HG03139 (cell line): ENCODE measurements at regions not wholly inside any gene's neighbourhood (a gene's known extent, or its start where the extent isn't known, plus 50 kb on each side); places are given as distances from the start of the nearest gene placed in this dataset.

Experiments used
- ATAC-seq: cut with Tn5 transposase; IDR thresholded peaks from one replicate; pipeline ENCODE4 v1.9.1; 2021; ENCODE audit not compliant: unreplicated experiment

DNA sequence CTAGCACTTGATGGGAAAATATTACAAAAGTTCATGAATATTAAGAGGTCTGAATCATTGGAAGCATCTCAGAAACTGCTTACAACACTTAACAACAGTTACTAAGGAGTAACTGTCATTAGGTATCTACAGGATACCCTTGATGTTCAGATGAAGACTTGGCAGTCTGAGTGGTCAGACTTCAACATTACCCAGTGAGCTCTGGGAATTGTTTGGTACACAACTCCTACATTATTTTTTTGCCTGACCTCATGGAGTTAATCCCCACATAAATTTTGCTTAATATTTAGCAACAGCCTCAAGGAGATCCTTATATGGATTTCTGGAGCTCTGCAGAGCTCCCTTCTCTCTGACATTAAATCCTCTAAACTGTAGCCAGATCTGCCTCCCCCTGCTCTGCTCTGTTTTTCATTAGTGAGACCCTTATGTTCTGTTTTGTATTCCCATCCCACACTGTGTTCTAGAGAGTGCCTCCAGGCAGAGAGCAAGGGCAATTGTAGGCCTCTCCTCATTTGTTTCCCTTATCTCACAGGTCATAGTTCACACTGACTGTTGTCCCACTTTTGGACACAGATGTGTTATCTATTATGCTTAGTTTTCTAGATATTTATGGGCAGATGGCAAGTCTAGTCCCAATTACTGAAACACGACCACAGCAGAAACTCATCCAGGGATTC is 368.8 kb downstream of the GASK1B start:
- ATAC-seq: no peak

DNA sequence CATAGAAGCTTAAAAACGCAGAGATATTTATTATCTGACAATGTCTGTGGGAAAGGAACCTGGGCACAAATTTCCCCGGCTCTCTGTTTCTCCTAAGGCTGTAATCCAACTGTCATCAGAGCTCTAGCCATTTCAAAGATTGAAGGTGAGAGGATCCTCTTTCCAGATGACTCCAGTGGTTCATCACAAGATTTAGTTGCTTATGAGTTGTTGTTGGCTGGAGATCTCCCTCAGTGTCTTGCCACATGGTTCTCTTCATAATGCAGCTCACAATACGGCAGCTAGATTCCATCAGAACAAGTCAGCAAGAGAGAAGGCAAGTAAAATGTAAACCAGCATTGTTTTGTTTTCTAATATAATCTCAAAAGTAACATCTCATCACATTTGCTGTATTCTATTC is 369.4 kb downstream of the GASK1B start:
- ATAC-seq: no peak

DNA sequence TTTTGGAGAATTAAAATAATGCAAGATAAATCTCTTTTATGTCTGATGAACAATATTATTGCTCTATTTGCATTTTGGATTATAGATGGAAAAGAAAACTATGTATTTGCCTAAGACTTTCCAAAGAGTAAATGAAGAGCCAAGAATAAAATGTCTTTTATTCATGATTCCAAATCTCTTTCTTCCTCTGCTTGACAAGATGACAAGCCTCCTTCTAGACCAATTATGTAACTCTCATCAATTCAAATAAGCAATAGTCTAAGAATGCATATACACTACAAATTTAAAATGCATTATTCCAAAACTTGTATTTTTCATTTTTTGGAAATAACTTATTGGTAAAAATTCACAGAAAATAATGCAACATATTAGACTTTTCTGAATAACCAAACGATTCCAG is 377.3 kb downstream of the GASK1B start:
- no peak for ATAC-seq

DNA sequence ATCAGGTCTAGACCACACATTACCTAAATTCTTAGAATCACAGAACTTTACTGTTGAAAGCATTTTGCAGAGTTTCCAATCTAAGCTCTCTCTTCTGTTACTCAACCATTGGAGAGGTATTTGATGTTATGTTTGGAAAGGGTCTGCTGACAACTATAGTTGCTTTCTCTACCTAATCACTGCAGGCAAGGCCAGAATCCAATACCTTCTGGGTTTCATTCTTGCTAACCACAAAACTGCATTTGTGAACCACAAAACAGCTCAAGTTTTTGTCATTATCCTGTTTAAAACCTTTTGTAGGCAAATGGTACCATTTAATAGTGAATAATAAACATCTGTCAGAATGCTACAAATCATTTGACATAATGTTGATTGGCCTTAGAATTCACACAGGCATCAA is 380.1 kb downstream of the GASK1B start:
- no peak for ATAC-seq

DNA sequence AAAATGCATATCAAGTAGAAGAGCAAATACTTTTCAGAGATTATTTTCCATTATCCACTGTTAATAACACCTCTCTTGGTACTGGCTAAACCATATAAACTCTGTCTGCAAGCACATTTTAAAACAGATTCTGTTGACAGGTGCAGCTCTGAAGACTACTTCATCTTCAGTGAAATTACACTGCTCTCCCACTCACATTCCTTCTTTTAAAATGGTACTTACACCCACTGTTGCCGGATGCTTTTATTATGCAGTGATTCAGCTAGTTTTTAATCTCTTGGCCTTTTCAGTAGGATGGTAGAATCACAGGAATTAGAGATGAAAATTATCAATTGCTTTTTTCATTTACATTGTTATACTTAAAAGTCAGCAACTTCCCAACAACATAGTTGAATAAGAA is 381.6 kb downstream of the GASK1B start:
- no peak for ATAC-seq

DNA sequence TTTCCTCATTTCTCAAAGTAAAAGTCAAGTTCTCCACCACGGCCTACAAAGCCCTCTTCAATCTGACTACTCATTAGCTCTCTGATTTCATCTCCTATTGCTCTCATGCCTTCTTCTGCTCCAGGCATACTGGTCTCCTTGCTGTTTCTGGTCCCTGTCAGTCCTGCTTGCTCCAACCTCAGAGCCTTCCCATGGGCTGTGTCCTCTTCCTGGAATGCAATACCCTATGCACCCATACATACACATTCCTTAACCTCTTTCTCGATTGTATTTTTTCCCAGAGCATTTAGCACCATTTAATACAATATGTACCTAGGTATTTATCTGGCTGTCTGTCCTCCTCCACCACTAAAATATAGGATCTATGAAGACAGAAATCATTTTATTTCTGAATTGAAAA is 385.2 kb downstream of the GASK1B start:
- no peak for ATAC-seq

DNA sequence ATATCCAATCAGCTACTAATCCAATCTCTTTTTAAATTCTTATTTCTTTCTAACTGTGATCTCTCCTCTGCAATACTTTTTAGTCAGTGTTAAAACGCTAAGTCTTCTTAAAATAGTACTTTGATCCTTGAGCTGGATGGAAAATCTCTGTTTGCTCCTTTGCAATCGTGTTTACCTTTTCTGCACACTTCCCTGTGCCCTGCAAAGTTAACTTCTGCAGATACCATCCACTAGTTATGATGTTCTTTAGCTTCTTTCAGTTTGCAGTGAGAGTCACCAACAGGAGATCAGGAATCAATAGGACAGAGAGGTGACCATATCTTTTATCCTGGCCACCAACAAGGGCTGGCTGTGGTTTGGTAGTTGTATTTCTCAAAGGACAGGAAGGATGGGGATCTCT is 391.5 kb downstream of the GASK1B start:
- no peak for ATAC-seq

DNA sequence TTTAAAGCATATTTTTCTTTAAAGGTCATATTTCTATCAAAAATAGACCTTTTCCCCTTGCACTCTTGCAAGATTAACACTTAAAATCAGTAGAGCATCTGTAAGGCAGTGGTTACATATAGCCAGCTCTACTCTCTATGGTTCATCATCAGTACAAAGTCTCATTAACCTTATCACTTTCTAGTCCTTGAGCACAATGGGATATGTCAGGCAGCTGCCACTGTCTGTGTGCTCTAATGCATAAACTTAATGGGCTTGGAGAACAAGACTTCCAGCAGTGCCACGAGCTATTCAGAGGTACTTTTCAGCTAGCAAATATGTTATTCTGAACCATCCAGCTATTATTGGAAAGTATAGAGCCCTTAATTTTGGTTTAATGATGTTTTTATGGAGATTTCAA is 393.7 kb downstream of the GASK1B start:
- ATAC-seq: no peak

DNA sequence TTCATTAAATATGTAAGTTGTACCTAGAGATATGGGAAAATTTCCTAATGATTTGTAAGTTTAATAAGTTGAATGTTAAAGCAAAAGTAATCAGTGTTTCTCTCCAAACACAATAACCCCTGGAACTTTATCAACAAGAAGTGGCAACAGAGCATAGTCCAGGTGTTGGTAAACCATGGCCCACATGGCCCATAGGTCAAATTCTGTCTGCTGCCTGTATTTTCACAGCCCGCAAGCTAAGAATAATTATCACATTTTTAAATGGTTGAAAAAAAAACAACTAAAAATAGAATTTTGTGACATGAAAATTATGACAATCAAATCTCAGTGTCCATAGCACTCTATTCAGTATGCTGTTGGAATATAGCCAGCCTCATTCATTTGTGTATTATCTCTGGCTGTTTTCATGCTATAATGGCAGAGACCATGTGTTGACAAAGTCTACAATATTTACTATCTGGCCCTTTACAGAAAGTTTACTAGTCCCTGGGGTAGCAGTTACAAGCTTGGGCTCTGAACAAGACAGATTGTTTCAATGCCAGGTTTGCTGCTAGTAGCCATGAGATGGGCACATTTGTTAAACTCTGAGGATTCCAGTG is 395.8 kb downstream of the GASK1B start:
- ATAC-seq: no peak

DNA sequence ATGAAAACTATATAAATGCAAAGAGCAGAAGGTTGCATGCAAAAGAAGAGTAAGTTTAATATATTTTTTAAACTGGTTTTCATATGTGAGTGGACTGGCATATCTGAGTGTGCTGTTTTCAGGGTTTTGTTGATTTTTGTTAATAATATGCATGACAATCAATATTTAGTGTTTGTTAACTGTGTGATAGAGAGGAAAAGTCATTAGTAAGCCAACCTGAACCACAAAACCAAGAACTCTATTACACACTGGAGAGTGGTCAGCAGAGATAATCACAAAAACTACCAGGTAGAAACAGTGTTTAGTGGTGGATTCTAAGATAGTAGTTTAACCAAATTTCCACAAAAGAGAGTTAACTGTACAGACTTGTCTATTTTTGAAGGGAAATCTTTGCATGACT is 396.9 kb downstream of the GASK1B start:
- no peak for ATAC-seq

DNA sequence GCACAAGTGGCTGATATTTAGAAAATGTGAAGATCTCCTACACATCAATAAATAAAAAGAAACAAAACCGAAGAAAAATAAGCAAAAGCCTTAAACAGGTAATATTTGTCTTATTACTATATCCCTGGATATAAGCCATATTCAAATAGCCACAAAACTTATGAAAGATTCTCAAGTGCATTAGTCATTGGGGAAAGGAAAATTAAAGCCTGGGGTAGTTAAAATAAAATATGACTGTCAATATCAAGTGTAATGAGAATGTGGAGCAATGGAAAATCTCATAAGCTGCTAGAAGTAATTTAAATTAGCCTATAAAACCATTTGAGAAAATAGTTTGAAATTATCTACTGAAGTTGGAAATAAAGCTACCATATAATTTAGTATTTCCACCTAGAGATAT is 399.9 kb downstream of the GASK1B start:
- ATAC-seq: no peak

DNA sequence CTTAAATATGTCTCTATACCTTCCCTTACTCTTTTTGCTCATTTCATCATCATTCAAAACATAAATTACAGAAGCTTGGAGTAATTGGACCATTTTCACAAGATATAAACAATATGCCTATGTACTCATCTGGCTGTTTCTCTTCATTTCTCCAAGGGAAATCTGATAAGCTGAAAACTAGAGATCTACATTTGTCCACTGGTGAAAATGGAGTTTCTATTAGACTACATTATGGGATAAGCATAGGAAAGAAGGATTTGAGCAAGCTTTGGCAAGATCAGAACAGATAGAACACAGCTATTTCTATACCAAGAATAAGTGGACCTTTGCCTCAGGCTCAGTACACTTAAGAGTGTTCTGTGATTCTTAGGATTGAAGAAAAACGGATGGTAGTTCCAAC is 404.4 kb downstream of the GASK1B start:
- no peak for ATAC-seq

DNA sequence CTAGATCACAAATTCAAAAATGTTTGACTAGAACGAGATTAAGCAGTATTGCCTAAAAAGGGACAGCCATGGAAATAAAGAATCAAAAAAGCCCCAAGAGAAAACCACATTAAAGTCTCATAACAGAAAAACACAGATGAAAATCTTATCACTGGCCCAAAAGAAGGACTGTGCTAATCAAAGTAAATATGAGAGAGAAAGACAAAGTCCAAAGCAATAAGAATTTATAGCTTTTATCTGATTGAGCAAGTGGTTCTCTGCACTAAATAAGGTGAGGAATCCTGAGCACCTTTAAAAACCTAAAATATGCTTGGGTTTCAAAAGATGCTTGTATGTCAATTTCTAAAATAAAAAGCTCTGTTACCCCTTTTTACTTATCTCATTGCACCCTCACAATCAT is 409.3 kb downstream of the GASK1B start:
- ATAC-seq: no peak

DNA sequence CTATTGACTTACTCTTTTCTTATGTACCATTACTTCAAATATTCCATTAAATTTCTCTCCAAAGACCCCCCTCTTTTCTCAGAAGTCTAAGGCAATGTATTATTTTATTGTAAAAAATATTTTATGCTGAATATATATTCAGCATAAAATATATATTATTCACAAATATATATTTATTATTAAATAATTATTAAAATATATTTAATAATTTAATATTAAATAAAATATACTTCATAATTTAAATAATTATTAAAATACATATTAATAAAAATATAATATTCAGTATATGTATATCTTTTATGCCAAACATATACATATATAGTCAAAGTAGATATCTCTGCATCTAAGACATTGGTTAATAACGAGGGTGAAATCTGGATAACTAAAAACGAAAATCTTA is 418.4 kb downstream of the GASK1B start:
- ATAC-seq: no peak

DNA sequence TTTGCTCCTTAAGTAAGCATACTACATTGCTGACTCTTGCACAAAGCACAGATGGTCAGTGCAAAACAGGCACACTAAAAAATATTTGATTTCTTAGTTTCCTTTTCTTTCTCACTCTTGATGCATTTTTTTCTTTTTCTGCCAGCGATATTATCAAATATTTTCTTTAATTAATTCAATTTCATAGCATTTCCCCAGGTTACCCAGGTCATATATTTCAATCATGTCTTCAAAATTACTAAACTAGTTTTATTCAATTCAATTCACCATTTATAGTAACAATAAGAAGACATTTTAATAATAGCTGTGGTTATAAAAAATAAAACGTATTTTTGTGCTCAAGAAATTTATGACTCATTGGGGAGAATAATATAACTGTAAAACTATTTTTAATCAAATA is 421.2 kb downstream of the GASK1B start:
- no peak for ATAC-seq

DNA sequence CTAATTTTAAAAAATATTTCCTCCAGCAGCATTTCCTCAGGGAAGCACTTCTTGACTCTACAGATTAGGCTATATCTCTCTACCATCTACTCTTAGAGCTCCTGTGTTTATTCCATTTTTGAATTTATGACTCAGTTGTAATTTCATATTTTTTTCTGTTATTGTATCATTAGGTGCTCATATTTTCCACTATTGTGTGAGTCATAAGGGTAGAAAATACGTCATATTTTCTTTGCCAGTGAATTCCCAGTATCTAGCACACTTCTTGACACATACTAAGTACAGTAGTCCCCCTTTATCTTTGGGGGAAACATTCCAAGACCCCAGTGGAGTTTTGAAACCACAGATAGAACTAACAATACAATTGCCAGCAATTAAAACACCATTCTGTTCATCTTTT is 431.2 kb downstream of the GASK1B start:
- ATAC-seq: no peak

DNA sequence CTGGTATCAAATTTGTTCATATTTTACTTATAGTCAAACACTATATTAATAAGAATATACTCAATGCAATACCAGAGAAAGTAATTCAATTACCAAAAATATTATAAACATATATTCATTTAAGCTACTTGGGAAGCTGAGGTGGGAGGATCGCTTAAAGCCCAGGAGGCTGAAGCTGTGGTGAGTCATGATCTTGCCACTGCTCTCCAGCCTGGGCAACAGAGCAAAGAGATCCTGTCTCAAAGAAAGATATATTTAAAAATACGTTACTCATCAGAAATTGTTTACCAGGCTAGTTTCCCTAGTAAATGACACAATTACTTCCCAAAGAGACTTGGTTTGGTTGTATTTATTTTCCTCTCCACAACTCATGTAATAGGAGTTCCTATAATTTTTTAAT is 433.6 kb downstream of the GASK1B start:
- no peak for ATAC-seq

DNA sequence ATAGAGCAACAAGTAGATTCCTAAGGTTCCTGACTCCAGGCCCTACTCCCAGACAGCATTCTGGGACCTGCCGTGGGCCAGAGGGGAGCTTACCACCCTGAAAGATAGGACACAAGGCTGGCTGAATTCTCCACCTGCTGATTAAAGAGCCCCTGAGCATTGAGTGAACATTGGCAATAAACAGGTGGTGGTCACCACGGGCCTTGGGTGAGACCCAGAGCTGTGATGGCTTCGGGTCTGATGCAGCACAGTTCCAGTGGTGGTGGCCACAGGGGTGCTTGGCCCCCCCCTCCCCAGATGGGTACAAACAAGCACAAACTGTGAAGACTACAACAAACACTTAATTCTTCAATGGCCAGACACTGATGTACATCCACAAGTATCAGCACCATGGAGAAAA is 444.6 kb downstream of the GASK1B start:
- no peak for ATAC-seq

DNA sequence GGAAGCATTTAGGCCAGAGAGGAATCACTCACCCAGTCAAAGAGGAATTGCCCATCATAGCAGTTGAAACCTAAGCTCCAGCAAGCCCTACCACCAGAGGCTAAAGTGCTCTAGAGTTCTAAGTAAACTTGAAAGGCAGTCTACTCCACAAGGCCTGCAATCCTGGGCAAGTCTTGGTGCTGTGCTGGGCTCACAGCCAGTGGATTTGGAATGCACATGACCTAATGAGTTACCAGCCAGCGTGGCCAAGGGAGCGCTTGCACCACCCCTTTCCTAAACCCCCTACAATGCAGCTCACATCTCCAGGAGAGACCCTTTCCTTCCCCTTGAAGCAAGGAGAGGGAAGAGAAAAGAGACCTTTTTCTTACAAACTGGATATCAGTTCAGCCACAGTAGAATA is 445.7 kb downstream of the GASK1B start:
- ATAC-seq: no peak

DNA sequence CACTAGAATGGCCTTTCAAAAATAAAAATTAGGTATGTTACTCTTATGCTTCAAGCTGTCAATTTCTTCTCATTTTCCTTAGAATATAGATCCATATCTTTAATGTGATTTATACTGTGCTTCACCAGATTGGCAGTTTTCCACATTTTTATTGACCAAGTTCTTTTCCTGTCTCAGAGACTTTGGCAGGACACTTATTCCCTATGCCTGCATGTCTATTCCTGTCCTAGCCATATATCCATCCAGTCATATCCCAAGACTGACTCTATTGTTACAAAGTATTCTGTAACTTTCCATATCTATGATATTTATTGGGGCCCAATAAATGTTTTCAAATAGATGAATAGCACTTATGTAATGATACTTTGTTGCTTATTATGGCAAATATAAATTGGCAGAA is 450.7 kb downstream of the GASK1B start:
- ATAC-seq: no peak

DNA sequence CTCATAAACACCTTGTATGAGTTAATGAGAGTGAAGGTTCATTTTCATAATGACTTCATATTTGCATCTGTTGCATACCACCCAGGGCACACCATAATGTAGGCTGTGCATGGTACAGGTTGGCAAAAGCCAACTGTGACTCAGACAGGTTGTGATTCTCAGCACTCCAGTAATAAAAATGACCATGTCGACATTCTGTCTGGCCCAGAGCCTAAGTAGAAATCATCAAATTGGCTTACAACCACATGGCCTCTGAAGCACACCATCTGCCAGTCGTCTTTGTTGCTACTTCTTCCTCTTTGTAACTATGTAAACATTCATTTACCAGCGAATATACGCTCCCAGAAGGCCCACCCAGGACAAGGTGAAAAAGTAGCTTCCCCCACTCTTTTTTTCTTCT is 459.5 kb downstream of the GASK1B start:
- no peak for ATAC-seq

DNA sequence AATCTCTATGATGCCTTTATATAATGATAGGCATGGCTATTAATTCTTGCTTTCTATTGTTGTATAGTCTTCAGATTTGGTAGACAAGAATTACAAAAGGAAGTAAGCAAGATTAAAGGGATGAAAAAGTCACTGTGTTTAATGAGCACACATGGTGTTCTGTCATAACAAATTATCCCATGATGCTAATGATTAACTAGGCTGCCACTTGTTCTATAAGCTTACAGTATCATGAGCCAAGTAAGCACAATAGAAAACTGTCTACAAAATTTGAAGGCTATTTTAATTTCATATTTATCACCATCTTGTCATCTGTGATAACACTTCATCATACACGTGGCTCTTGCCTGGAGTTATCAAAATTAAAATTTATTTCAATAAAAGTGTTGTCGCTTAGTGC is 466.7 kb downstream of the GASK1B start:
- no peak for ATAC-seq

DNA sequence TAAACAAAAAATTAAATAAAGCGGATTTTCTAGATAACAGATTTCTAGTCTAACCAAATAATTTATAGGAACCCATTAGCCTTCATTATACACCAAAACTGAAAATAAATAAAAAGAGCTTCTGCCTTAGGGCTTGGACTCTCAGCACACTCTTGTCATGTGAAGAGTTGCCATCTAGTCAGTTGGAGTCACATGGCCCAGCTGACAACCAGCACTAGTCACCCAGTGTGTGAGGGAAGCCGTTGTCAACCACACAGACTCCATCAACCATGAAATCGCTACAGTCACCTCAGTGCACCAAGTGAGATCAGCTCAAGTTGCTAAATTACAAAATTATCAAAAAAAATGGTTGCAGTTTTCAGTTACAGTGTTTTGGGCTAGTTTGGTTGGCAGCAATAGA is 470.0 kb downstream of the GASK1B start:
- ATAC-seq: no peak

DNA sequence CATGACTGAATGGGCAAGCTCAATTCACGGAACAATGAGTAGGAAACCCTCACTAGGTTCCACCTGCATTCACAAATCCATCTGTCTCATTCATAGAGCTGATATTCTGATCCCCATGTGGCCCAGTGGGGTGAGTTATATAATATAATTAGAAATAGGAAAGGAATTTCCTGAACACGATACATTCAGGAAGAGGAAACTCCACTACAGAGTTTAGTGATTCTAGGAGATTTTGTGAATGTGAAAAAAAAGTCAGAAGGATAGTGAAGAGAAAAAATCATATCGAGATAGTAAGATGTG is 471.2 kb downstream of the GASK1B start:
- ATAC-seq: no peak
